ENCODE measurements at regions not wholly inside any gene's neighbourhood (a gene's known extent, or its start where the extent isn't known, plus 50 kb on each side); places are given as distances from the start of the nearest gene placed in this dataset.
"Not testable (repeated sequence)": the region's sequence is repeated elsewhere in the genome, so short reads cannot be mapped to it uniquely, and the experiment has no call there.

GRCh38 chr6:164744301-164744700 lies 565.1 kb downstream of the C6orf118 start:
- Histone ChIP-seq H3K27ac (no peak overlapping the region), H3K4me1 (peaks cover 0 to 13% (median 0%) of the 10 kb centered on the region in 4 donors), H3K4me3 (no peak overlapping the region), H3K36me3 (no peaks in the 10 kb centered on the region), H3K9me3 (no peaks in the 10 kb centered on the region), H3K27me3 (no peaks in the 10 kb centered on the region)
- WGBS, 2 donors, result 72 to 83% methylated on average over 4 of the region's 4 CpGs
- no peak for DNase-seq (ENCODE audit: low spot score in 2 of 2)
- TF ChIP-seq POLR2A (IDR thresholded peaks at IDR 0.05) (no peak), EP300 (IDR thresholded peaks at IDR 0.05) (no peak), CTCF (IDR thresholded peaks at IDR 0.05) (no peak)

GRCh38 chr6:164741938-164742451 lies 567.4 kb downstream of the C6orf118 start:
- Histone ChIP-seq H3K4me3 (no peak overlapping the region), H3K27me3 (no peaks in the 10 kb centered on the region), H3K4me1 (peaks cover 0 to 6% (median 0%) of the 10 kb centered on the region in 4 donors), H3K27ac (no peak overlapping the region), H3K36me3 (no peaks in the 10 kb centered on the region), H3K9me3 (no peaks in the 10 kb centered on the region)
- no peak for DNase-seq (ENCODE audit: low spot score in 2 of 2)
- 78 to 84% methylated on average over 3 of the region's 3 CpGs for WGBS, 2 donors
- TF ChIP-seq POLR2A (IDR thresholded peaks at IDR 0.05) (no peak), EP300 (IDR thresholded peaks at IDR 0.05) (no peak), CTCF (IDR thresholded peaks at IDR 0.05) (no peak)

GRCh38 chr6:164736090-164736489 lies 573.3 kb downstream of the C6orf118 start:
- not testable (repeated sequence) for H3K27me3 ChIP-seq; H3K36me3 ChIP-seq; H3K27ac ChIP-seq; DNase-seq (ENCODE audit: low spot score in 2 of 2); H3K9me3 ChIP-seq; H3K4me1 ChIP-seq; H3K4me3 ChIP-seq
- WGBS, 2 donors, result 97 to 100% methylated on average over 4 to 7 of the region's 25 CpGs

GRCh38 chr6:164731539-164731938 lies 577.9 kb downstream of the C6orf118 start:
- H3K4me1 ChIP-seq, result no peaks in the 10 kb centered on the region
- no peaks in the 10 kb centered on the region for H3K36me3 ChIP-seq
- 30 to 37% methylated on average over 4 of the region's 4 CpGs for WGBS, 2 donors
- no peak for TF ChIP-seq CTCF (IDR thresholded peaks at IDR 0.05)
- no peak for TF ChIP-seq POLR2A (IDR thresholded peaks at IDR 0.05)
- no peak for TF ChIP-seq EP300 (IDR thresholded peaks at IDR 0.05)
- no peak for DNase-seq (ENCODE audit: low spot score in 2 of 2)
- H3K9me3 ChIP-seq, result no peaks in the 10 kb centered on the region
- H3K27ac ChIP-seq, result no peak overlapping the region
- no peak overlapping the region for H3K4me3 ChIP-seq
- H3K27me3 ChIP-seq, result no peaks in the 10 kb centered on the region

- no peak overlapping the region for H3K27ac ChIP-seq
- no peak overlapping the region for H3K4me3 ChIP-seq
- no peaks in the 10 kb centered on the region for H3K36me3 ChIP-seq
- no peak for DNase-seq (ENCODE audit: low spot score in 2 of 2)
- H3K9me3 ChIP-seq, result peaks cover 0 to 19% (median 5%) of the 10 kb centered on the region in 4 donors
- H3K4me1 ChIP-seq, result no peaks in the 10 kb centered on the region
- H3K27me3 ChIP-seq, result no peaks in the 10 kb centered on the region
- WGBS, 2 donors, result 74 to 83% methylated on average over 4 of the region's 4 CpGs
- TF ChIP-seq EP300 (IDR thresholded peaks at IDR 0.05), result no peak
- no peak for TF ChIP-seq POLR2A (IDR thresholded peaks at IDR 0.05)
- TF ChIP-seq CTCF (IDR thresholded peaks at IDR 0.05), result no peak
Observed at GRCh38 chr6:164721460-164721859, 587.9 kb downstream of the C6orf118 start.

GRCh38 chr6:164700497-164700896 lies 608.9 kb downstream of the C6orf118 start:
- TF ChIP-seq EP300 (IDR thresholded peaks at IDR 0.05) (no peak), POLR2A (IDR thresholded peaks at IDR 0.05) (no peak), CTCF (IDR thresholded peaks at IDR 0.05) (no peak)
- WGBS, 2 donors, result 91 to 93% methylated on average over 1 of the region's 1 CpG

More at GRCh38 chr6:164700497-164700896, 608.9 kb downstream of the C6orf118 start:
- Histone ChIP-seq H3K4me1 (peaks cover 0 to 6% (median 0%) of the 10 kb centered on the region in 4 donors), H3K36me3 (no peaks in the 10 kb centered on the region), H3K9me3 (no peaks in the 10 kb centered on the region), H3K27me3 (no peaks in the 10 kb centered on the region), H3K27ac (no peak overlapping the region), H3K4me3 (no peak overlapping the region)
- DNase-seq (ENCODE audit: low spot score in 2 of 2), result no peak

Measured in tibial nerve (tissue), 4 donors.